Natural killer cell (primary cell): ENCODE measurements at regions not wholly inside any gene's neighbourhood (a gene's known extent, or its start where the extent isn't known, plus 50 kb on each side); places are given as distances from the start of the nearest gene placed in this dataset.

Experiments used
- ATAC-seq, 3 donors: fragments of 150-1000 bp in 2 of 3; fragments of 200-7000 bp in 1 of 3; cut with Tn5 transposase; 1 replicate in 1 of 3; 2 replicates in 2 of 3; pipeline ENCODE4 v1.10.0; 2021; ENCODE audit warnings: mild to moderate bottlenecking in 2 of 3, moderate library complexity in 2 of 3
- DNase-seq, 2 donors: peaks; one replicate each; pipeline versions ENCODE4 v3.0.0 to v3.0.0-alpha.2; 2013 to 2021; ENCODE audit warnings: mixed read lengths in 1 of 2
- H3K27ac ChIP-seq: one replicate; pipeline ENCODE4 v1.5.1; 2013; ENCODE audit warnings: mild to moderate bottlenecking, low read length
- H3K27me3 ChIP-seq: one replicate; pipeline ENCODE4 v1.6.1; 2013; ENCODE audit warnings: low read length; ENCODE audit not compliant: control insufficient read depth, insufficient read depth
- H3K36me3 ChIP-seq: one replicate; pipeline ENCODE4 v1.6.1; 2013; ENCODE audit warnings: low read length; ENCODE audit not compliant: control insufficient read depth, insufficient read depth
- H3K4me1 ChIP-seq: one replicate; pipeline ENCODE4 v1.6.1; 2013; ENCODE audit warnings: low read length; ENCODE audit not compliant: control insufficient read depth, insufficient read depth
- H3K4me3 ChIP-seq: one replicate; pipeline ENCODE4 v1.5.1; 2013; ENCODE audit warnings: low read length
- H3K9me3 ChIP-seq: one replicate; pipeline ENCODE4 v1.6.1; 2013; ENCODE audit warnings: low read length; ENCODE audit not compliant: control insufficient read depth, insufficient read depth
- H3K27ac Mint-ChIP-seq, 2 donors: one replicate each; pipeline ENCODE4 v1.8.0; 2022; ENCODE audit warnings: mild to moderate bottlenecking in 2 of 2, mixed read lengths in 2 of 2, moderate library complexity in 1 of 2
- H3K27me3 Mint-ChIP-seq, 2 donors: one replicate each; pipeline ENCODE4 v1.8.0; 2022; ENCODE audit warnings: low read depth in 2 of 2, mixed read lengths in 2 of 2
- H3K36me3 Mint-ChIP-seq: one replicate; pipeline ENCODE4 v1.8.0; 2022; ENCODE audit warnings: mixed read lengths
- H3K4me1 Mint-ChIP-seq, 2 donors: one replicate each; pipeline ENCODE4 v1.8.0; 2022; ENCODE audit warnings: mixed read lengths in 2 of 2
- H3K4me3 Mint-ChIP-seq: one replicate; pipeline ENCODE4 v1.8.0; 2022; ENCODE audit warnings: mild to moderate bottlenecking, moderate library complexity, mixed read lengths
- H3K9me3 Mint-ChIP-seq, 2 donors: one replicate each; pipeline ENCODE4 v1.8.0; 2022; ENCODE audit warnings: mixed read lengths in 2 of 2
- CTCF ChIP-seq: fragments of 200-600 bp; IDR thresholded peaks from one replicate; pipeline ENCODE4 v1.8.0; 2022; ENCODE audit warnings: antibody characterized with exemption
- WGBS: methylation state at CpG from one replicate; pipeline ENCODE4 v1.1.7; 2013; ENCODE audit warnings: missing lambda C conversion rate; ENCODE audit not compliant: insufficient coverage; 5-methylcytosine and 5-hydroxymethylcytosine counted together
- intact Hi-C: fragments of 100-400 bp; cut with micrococcal nuclease; formaldehyde crosslinking; loops from one replicate; pipeline ENCODE4 v1.14.2; 2022

- intact Hi-C loops: no loop called here
- DNase-seq (no peak), ATAC-seq (no peak)
- no peaks in the 10 kb centered on the region for H3K36me3 ChIP-seq
- Mint-ChIP-seq H3K4me1 (no peaks in the 10 kb centered on the region), H3K36me3 (no peaks in the 10 kb centered on the region), H3K9me3 (no peaks in the 10 kb centered on the region), H3K27me3 (peaks cover 0 to 6% of the 10 kb centered on the region in 2 donors), H3K27ac (no peak overlapping the region), H3K4me3 (no peak overlapping the region)
- no peaks in the 10 kb centered on the region for H3K9me3 ChIP-seq
- no peak for TF ChIP-seq CTCF
- 67% methylated on average over 1 of the region's 2 CpGs for WGBS
- H3K27me3 ChIP-seq: no peaks in the 10 kb centered on the region
- no peak overlapping the region for H3K27ac ChIP-seq
- H3K4me3 ChIP-seq: no peak overlapping the region
- H3K4me1 ChIP-seq: peaks cover 3% of the 10 kb centered on the region
Observed at GRCh38 chrX:69218407-69218997, 53.2 kb upstream of the PJA1 start.

- no peak for ATAC-seq
- Histone ChIP-seq H3K27me3 (no peaks in the 10 kb centered on the region), H3K36me3 (no peaks in the 10 kb centered on the region), H3K4me3 (no peak overlapping the region), H3K4me1 (peaks cover 3% of the 10 kb centered on the region), H3K9me3 (no peaks in the 10 kb centered on the region), H3K27ac (no peak overlapping the region)
- no peak for TF ChIP-seq CTCF
- no peak for DNase-seq
- 89% methylated on average over 5 of the region's 5 CpGs for WGBS
- H3K27me3 Mint-ChIP-seq: no peaks in the 10 kb centered on the region
- H3K4me3 Mint-ChIP-seq: no peak overlapping the region
- no peaks in the 10 kb centered on the region for H3K4me1 Mint-ChIP-seq
- no peaks in the 10 kb centered on the region for H3K9me3 Mint-ChIP-seq
- intact Hi-C loops: no loop called here
- H3K27ac Mint-ChIP-seq: no peak overlapping the region
- H3K36me3 Mint-ChIP-seq: no peaks in the 10 kb centered on the region
Observed at GRCh38 chrX:69216911-69217310, 51.7 kb upstream of the PJA1 start.

GRCh38 chrX:69216446-69216845 lies 51.2 kb upstream of the PJA1 start:
- H3K27me3 Mint-ChIP-seq: no peaks in the 10 kb centered on the region
- Histone ChIP-seq H3K4me1 (no peaks in the 10 kb centered on the region), H3K9me3 (no peaks in the 10 kb centered on the region), H3K4me3 (no peak overlapping the region), H3K27me3 (no peaks in the 10 kb centered on the region), H3K36me3 (no peaks in the 10 kb centered on the region), H3K27ac (no peak overlapping the region)
- H3K4me3 Mint-ChIP-seq: no peak overlapping the region
- ATAC-seq (no peak), DNase-seq (no peak)
- H3K27ac Mint-ChIP-seq: no peak overlapping the region
- 67% methylated on average over 1 of the region's 1 CpG for WGBS
- no peaks in the 10 kb centered on the region for H3K9me3 Mint-ChIP-seq
- H3K36me3 Mint-ChIP-seq: no peaks in the 10 kb centered on the region
- H3K4me1 Mint-ChIP-seq: no peaks in the 10 kb centered on the region
- TF ChIP-seq CTCF: no peak
- intact Hi-C loops: no loop called here

GRCh38 chrX:69215161-69215875 lies 50.1 kb upstream of the PJA1 start:
- Histone ChIP-seq H3K27ac (no peak overlapping the region), H3K27me3 (no peaks in the 10 kb centered on the region), H3K4me3 (no peak overlapping the region), H3K9me3 (no peaks in the 10 kb centered on the region), H3K4me1 (no peaks in the 10 kb centered on the region), H3K36me3 (no peaks in the 10 kb centered on the region)
- intact Hi-C loops: no loop called here
- no peak overlapping the region for H3K4me3 Mint-ChIP-seq
- no peaks in the 10 kb centered on the region for H3K27me3 Mint-ChIP-seq
- WGBS: 91% methylated on average over 13 of the region's 17 CpGs
- H3K27ac Mint-ChIP-seq: no peak overlapping the region
- H3K36me3 Mint-ChIP-seq: no peaks in the 10 kb centered on the region
- DNase-seq: no peak
- TF ChIP-seq CTCF: no peak
- no peaks in the 10 kb centered on the region for H3K9me3 Mint-ChIP-seq
- ATAC-seq: no peak
- no peaks in the 10 kb centered on the region for H3K4me1 Mint-ChIP-seq
